Endothelial cell of umbilical vein (primary cell): ENCODE measurements at regions not wholly inside any gene's neighbourhood (a gene's known extent, or its start where the extent isn't known, plus 50 kb on each side); places are given as distances from the start of the nearest gene placed in this dataset.

Experiments
- BruUV-seq: library from RNA; stranded (reverse); fragments of 400-500 nt; replicated peaks from 2 replicates; lab custom pipeline; 2021; lab: Mats Ljungman, UMichigan
- CTCF ChIA-PET: fragments of 300-600, 350-600 bp; sonication (Branson Sonifier 250); formaldehyde crosslinking; loops from one replicate; lab custom pipeline; 2021; ENCODE audit warnings: antibody characterized with exemption, inconsistent platforms; lab: Charles Lee
- POLR2A ChIA-PET: fragments of 300-600, 350-600 bp; sonication (Branson Sonifier 250); formaldehyde crosslinking; loops from one replicate; lab custom pipeline; 2021; ENCODE audit warnings: antibody characterized with exemption, inconsistent platforms; lab: Charles Lee
- DNase-seq: peaks from one replicate; pipeline ENCODE4 v3.0.0-alpha.2; 2011; ENCODE audit warnings: low read depth, low spot score
- FAIRE-seq: peaks from 2 replicates; lab custom pipeline; 2011; peaks lifted over from hg19 to GRCh38; lab: Jason Lieb, UNC
- H2AFZ ChIP-seq: 2 replicates; pipeline ENCODE4 v1.6.0; 2012; ENCODE audit warnings: low read depth, low read length, control low read depth, inconsistent platforms
- H3K27ac ChIP-seq: 2 replicates; pipeline ENCODE4 v1.5.1; 2011; ENCODE audit warnings: low read depth, mild to moderate bottlenecking, control low read depth, low read length, moderate library complexity; ENCODE audit not compliant: insufficient read depth
- H3K27me3 ChIP-seq, 2 experiments: 2 replicates each; pipeline versions ENCODE4 v1.6.0 to v1.6.1; 2011; ENCODE audit warnings: low read length in 2 of 2, mixed read lengths in 1 of 2; ENCODE audit not compliant: control insufficient read depth in 2 of 2, insufficient read depth in 2 of 2
- H3K36me3 ChIP-seq, 2 experiments: 2 replicates in 1 of 2; 3 replicates in 1 of 2; pipeline ENCODE4 v1.5.1; 2011; ENCODE audit warnings: low read length in 2 of 2, mild to moderate bottlenecking in 1 of 2, moderate library complexity in 1 of 2; ENCODE audit not compliant: control insufficient read depth in 2 of 2, insufficient read depth in 2 of 2; ENCODE audit errors: extremely low read depth in 1 of 2
- H3K4me1 ChIP-seq: 3 replicates; pipeline ENCODE4 v1.5.1; 2011; ENCODE audit warnings: mild to moderate bottlenecking, low read length; ENCODE audit not compliant: control insufficient read depth, insufficient read depth; ENCODE audit errors: extremely low read depth
- H3K4me2 ChIP-seq: 2 replicates; pipeline ENCODE4 v1.6.1; 2011; ENCODE audit warnings: low read length, control low read depth, mixed read lengths; ENCODE audit not compliant: insufficient read depth
- H3K4me3 ChIP-seq, 3 experiments: fragments of 200-600 bp in 1 of 3; sonication (generic), shearing (Covaris generic) in 1 of 3; replicated peaks in 1 of 3; 2 replicates each; pipeline ENCODE4 v1.5.1; 2011 to 2016; ENCODE audit warnings: control low read depth in 3 of 3, low read length in 3 of 3, mild to moderate bottlenecking in 2 of 3, inconsistent platforms in 1 of 3, low read depth in 1 of 3, moderate library complexity in 1 of 3; ENCODE audit not compliant: insufficient read depth in 1 of 3
- H3K79me2 ChIP-seq: 2 replicates; pipeline ENCODE4 v1.6.0; 2012; ENCODE audit warnings: low read length, inconsistent platforms; ENCODE audit not compliant: control insufficient read depth, insufficient read depth
- H3K9ac ChIP-seq: replicated peaks from 2 replicates; pipeline ENCODE3; 2011; ENCODE audit warnings: low read length, control low read depth; ENCODE audit not compliant: insufficient read depth; ENCODE audit errors: extremely low read depth
- H3K9me1 ChIP-seq: replicated peaks from 3 replicates; pipeline ENCODE4 v1.6.0; 2011; ENCODE audit warnings: mild to moderate bottlenecking, low read length; ENCODE audit not compliant: control insufficient read depth, insufficient read depth; ENCODE audit errors: extremely low read depth
- H3K9me3 ChIP-seq: replicated peaks from 2 replicates; pipeline ENCODE4 v1.5.1; 2012; ENCODE audit warnings: low read length, inconsistent platforms; ENCODE audit not compliant: control insufficient read depth, insufficient read depth
- H4K20me1 ChIP-seq: replicated peaks from 2 replicates; pipeline ENCODE3; 2011; ENCODE audit warnings: mild to moderate bottlenecking, low read length; ENCODE audit not compliant: control insufficient read depth, insufficient read depth; ENCODE audit errors: extremely low read depth
- EZH2 ChIP-seq: IDR thresholded peaks from 2 replicates; pipeline ENCODE4 v1.6.1; 2012; ENCODE audit warnings: borderline replicate concordance, low read depth, mild to moderate bottlenecking, moderate library complexity, low read length, inconsistent platforms; ENCODE audit not compliant: severe bottlenecking
- FOS ChIP-seq: IDR thresholded peaks from 2 replicates; pipeline ENCODE4 v1.6.1; 2011; ENCODE audit warnings: mild to moderate bottlenecking, low read length, moderate library complexity, borderline replicate concordance; ENCODE audit not compliant: insufficient read depth
- GATA2 ChIP-seq: IDR thresholded peaks from 2 replicates; pipeline ENCODE4 v1.7.0; 2011; ENCODE audit warnings: low read depth, mild to moderate bottlenecking, moderate library complexity, mixed read lengths, low read length; ENCODE audit not compliant: insufficient read length, insufficient read depth
- JUN ChIP-seq: IDR thresholded peaks from 2 replicates; pipeline ENCODE4 v1.6.1; 2011; ENCODE audit warnings: borderline replicate concordance, low read depth; ENCODE audit not compliant: insufficient read length, insufficient read depth
- MYC ChIP-seq: IDR thresholded peaks from one replicate; pipeline ENCODE4 v1.6.1; 2011; ENCODE audit warnings: mild to moderate bottlenecking, low read depth, low read length
- POLR2A ChIP-seq: IDR thresholded peaks from 2 replicates; pipeline ENCODE4 v1.6.1; 2012; ENCODE audit warnings: low read depth, mild to moderate bottlenecking, control low read depth, low read length
- POLR2AphosphoS5 ChIP-seq: IDR thresholded peaks from 2 replicates; pipeline ENCODE4 v1.6.1; 2012; ENCODE audit warnings: low read depth, mild to moderate bottlenecking, control low read depth, low read length, moderate library complexity; ENCODE audit not compliant: insufficient read depth
- dilution Hi-C: fragments of 300-500 bp; cut with MboI; formaldehyde crosslinking; loops from one replicate; pipeline ENCODE4 v1.15.0; 2019; ENCODE audit warnings: low sequenced_read_pairs; ENCODE audit not compliant: extremely low pct_ligation_motif_present
- intact Hi-C: fragments of 100-400 bp; cut with micrococcal nuclease; formaldehyde crosslinking; loops from one replicate; pipeline ENCODE4 v1.10.0; 2022
- TF ChIP-seq, protein P1 (sequence below), 2 donors: IDR thresholded peaks; 1 replicate in 1 of 2; 2 replicates in 1 of 2; pipeline ENCODE4 v1.5.1; 2011; ENCODE audit warnings: low read length in 2 of 2, mild to moderate bottlenecking in 2 of 2, moderate library complexity in 2 of 2, control low read depth in 1 of 2, inconsistent platforms in 1 of 2, low read depth in 1 of 2; ENCODE audit not compliant: insufficient read depth in 1 of 2; ENCODE audit errors: extremely low read depth in 1 of 2
- TF ChIP-seq, protein P2 (sequence below): IDR thresholded peaks from 2 replicates; pipeline ENCODE4 v1.6.1; 2011; ENCODE audit not compliant: insufficient read depth, insufficient read length

DNA sequence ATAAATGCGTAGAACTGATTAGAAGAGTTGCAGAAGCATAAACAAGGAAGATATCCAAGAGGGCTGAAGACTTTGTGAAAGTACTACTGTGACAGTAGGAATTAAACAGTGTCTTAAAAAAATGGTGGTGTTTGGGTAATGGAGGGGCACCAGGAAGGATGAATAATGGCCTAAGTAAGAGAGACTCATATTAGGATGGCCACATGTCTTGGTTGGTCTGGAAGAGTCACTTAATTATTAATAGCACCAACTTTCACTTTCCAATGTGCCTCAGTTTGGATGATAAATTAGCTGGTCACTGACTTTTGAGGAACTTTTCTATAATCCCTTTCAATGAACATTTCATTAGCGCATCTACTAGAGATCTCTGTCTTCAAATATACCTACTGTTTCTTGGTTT, 372.2 kb downstream of the NYAP2 start:
- DNase-seq, result no peak
- Histone ChIP-seq H2AFZ (no peak overlapping the region), H4K20me1 (no peaks in the 10 kb centered on the region), H3K9me1 (no peaks in the 10 kb centered on the region), H3K4me3 (no peak overlapping the region), H3K4me1 (no peaks in the 10 kb centered on the region), H3K27ac (no peak overlapping the region), H3K79me2 (no peaks in the 10 kb centered on the region), H3K27me3 (no peaks in the 10 kb centered on the region), H3K4me2 (no peak overlapping the region), H3K9ac (no peak overlapping the region), H3K36me3 (no peaks in the 10 kb centered on the region), H3K9me3 (no peaks in the 10 kb centered on the region)
- POLR2A ChIA-PET, result no interaction called here
- BruUV-seq, result no TSS peak
- no peak for FAIRE-seq
- dilution Hi-C loops (no loop called here), intact Hi-C loops (no loop called here)
- CTCF ChIA-PET, result no interaction called here
- TF ChIP-seq JUN (no peak), EZH2 (no peak), POLR2AphosphoS5 (no peak), MYC (no peak), POLR2A (no peak), FOS (no peak), GATA2 (no peak)
- TF ChIP-seq, protein P1, sequence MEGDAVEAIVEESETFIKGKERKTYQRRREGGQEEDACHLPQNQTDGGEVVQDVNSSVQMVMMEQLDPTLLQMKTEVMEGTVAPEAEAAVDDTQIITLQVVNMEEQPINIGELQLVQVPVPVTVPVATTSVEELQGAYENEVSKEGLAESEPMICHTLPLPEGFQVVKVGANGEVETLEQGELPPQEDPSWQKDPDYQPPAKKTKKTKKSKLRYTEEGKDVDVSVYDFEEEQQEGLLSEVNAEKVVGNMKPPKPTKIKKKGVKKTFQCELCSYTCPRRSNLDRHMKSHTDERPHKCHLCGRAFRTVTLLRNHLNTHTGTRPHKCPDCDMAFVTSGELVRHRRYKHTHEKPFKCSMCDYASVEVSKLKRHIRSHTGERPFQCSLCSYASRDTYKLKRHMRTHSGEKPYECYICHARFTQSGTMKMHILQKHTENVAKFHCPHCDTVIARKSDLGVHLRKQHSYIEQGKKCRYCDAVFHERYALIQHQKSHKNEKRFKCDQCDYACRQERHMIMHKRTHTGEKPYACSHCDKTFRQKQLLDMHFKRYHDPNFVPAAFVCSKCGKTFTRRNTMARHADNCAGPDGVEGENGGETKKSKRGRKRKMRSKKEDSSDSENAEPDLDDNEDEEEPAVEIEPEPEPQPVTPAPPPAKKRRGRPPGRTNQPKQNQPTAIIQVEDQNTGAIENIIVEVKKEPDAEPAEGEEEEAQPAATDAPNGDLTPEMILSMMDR (IDR thresholded peaks at IDR 0.05; ENCODE audit: extremely low read depth in 1 of 2, insufficient read depth in 1 of 2, low read depth in 1 of 2, low read length in 2 of 2), result no peak
- TF ChIP-seq, protein P2, sequence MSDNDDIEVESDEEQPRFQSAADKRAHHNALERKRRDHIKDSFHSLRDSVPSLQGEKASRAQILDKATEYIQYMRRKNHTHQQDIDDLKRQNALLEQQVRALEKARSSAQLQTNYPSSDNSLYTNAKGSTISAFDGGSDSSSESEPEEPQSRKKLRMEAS, result no peak
